GM18498 (cell line): ENCODE measurements at regions not wholly inside any gene's neighbourhood (a gene's known extent, or its start where the extent isn't known, plus 50 kb on each side); places are given as distances from the start of the nearest gene placed in this dataset.
A peak's percentile ranks its signal among the peaks of the same experiment; 100 is the strongest.
"Not testable (repeated sequence)": the region's sequence is repeated elsewhere in the genome, so short reads cannot be mapped to it uniquely, and the experiment has no call there.

Experiments used
- ATAC-seq: cut with Tn5 transposase; IDR thresholded peaks from one replicate; pipeline ENCODE4 v1.9.1; 2021; ENCODE audit warnings: mild to moderate bottlenecking, moderate library complexity; ENCODE audit not compliant: unreplicated experiment

DNA sequence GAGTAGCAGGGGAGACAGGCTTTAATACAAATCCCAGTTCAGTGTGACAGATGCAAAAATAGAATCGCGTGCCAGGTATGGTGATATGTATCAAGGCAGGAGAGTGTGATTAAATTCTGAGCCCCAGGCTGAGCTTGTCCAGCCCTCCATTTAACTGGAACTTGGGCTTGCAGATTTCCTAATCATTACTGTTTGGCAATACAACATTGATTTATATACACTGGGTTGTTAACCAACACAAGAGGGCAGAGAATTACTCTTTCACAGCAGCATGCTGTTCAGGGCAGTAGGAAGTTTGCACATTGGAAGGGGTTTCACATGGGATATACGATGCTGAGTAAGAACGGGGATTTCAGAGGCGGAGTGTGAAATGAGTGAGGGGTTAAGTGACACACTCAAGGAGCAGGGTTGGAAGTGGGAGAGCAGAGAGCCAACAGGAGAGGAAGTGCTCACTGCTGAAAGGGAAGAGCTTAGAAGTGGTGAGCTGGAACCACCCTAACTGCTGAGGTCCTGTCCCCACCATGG, 70.8 kb upstream of the ATXN1 start:
- no peak for ATAC-seq

DNA sequence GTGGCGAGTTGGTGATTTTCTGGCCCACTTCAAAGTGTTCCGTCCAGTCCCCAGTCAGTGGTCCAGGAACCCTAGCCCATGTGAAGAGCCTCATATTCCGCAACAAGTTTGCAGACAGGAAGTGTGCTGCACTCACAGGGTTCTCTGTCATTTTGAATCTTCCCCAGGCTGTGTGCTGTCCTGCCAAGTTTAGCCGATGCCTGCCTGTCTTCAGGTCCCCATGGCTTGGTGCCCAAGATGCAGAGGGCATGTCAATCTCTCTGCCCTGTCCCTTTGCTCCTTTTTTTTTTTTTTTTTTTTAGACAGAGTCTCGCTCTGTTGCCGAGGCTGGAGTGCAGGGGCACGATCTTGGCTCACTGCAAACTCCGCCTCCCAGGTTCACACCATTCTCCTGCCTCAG, 69.9 kb upstream of the ATXN1 start:
- no peak for ATAC-seq

DNA sequence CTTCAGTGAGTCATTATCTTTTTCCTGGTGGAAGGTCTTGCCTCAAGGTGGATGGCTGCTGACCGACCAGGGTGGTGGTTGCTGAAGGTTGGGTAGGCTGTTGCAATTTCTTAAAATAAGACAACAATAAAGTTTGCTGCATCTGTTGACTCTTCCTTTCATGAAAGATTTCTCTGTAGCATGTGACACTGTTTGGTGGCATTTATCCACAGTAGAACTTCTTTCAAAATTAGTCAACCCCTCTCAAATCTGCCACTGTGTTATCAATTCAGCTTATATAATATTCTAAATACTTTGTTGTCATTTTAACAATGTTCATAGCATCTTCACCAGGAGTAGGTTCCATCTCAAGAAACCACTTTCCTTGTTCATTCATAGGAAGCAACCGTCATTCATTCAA, 66.8 kb upstream of the ATXN1 start:
- no peak for ATAC-seq

DNA sequence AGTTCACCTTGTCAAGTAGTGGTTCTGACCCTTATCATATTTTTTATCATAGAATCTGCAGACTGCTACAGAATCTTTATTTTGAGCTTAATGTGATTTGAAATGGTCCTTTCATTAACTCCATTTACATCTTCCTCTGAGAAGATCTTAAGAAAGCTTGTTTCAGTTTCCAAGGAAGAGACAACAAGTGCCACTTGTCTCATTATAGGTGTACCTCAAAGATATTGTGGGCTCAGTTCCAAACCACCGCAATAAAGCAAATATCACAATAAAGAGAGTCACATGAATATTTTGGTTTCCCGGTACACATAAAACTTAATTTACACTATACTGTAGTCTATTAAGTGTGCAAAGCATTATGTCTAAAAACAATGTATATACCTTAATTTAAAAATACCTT, 66.4 kb upstream of the ATXN1 start:
- no peak for ATAC-seq

DNA sequence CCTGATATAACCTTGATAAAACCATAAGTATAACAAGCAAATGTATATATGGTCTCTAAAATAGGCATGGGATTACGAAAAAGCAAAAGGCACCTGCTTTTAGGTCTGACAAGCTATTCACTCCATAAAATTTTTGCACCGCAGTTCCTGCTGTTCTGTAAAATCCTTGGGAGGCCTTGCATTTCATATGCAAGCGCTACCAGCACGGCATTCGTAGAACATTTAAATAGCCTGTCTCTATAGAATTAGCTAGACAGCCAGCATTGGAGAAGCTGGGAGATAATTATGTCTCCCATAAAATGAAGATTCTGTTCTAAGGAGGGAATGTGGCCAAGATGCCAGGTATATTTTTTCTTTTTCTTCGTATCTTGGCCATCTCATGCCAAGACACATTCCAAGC, 64.5 kb upstream of the ATXN1 start:
- no peak for ATAC-seq

DNA sequence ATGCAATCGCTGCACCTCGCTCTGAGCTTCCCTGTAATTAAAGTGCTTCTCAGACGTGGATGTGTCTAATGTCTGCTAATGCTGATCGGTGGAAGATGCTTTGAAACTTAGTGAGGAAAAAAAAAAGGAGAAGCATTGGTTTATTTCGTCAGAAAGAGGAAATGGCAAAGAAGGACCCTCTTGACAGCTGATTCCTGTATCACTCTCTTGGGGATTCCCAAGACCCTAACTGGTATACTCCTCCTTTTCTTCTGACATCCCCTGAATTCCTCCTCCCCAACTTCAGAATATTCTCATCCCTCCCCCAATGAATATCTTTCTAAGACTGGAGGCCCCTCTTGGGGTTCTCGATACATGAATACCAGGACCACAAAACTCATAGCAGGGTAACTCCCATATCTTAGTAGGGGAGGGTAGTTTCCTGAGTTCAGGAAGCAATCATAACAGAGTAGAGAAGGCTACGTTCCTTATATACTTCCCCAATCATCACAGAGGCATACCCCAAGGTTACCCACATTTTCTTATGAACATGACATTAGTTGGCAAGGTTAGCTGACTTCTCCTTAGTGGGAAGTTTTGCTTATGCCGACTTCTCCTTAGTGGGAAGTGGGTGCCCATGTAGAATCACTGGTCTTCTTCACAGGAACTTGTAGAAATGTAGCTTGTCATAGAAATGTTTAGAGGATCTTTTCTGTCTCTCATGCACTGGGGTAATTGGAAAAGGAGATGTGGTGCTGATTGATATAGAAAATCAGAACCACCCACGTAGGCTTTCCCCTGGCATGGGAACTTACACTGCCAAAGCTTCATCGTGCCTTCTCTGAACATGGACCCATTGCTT, 63.8 kb upstream of the ATXN1 start:
- no peak for ATAC-seq

DNA sequence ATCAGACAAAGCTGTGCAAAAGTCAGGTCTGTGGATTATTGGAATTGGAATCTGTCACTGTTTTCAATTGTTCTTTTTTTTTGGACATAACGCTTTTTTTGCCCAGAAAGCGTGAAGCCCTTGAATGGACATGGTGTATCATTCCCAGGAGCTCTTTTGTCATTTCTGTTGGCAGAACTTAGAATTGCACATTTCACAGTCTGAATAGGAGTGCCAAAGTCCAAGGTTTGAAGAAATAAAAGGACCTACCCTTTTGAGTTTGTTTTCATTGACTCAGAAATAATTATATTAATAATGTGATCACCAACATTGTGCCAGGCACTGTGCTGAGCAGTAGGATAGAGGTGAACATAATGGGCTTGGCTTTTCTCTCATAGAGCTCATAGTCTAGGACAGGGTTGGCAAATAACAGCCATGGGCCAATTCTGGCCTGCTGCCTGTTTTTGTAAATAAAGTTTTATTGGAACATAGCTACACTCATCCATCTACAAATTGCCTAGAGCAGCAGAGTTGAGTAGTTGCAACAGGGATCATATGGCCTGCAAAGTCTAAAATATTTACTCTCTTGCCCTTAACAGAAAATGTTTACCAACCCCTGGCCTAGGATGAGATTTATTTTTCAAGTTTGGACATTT, 62.6 kb upstream of the ATXN1 start:
- ATAC-seq, result no peak

DNA sequence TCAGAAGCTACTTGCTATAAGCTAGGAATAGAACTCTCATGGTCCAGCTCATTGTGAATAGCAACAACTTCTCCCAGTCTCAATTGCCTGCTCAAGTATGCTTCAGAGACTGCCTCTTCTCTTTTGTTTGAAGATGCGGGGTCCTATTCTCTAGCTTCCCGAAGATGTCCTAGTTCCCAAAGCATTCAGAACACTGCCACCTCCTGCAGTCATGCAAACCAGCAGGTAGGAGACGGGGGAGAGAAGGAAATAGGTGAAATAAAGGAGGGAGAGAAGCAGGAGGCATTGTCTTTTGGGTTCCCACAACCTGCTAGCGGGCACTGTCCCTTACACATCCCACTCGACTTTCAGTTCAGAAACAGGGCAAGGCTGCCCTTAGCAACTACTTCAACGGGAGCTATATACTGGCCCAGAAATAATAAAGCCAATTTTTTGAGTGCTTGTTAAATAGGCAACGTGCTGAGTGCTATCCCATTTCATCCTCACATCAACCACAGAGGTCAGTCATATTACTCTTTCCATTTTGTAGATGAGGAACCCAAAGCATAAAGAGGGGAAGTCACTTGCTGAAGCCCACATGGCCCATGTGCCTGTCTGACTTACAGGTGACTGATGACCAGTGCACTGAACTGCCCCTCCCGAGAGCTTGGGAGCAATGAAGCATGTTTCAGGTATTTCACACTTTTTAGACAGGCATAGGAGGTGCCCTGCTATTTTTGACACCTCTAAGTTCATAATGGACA, 61.9 kb upstream of the ATXN1 start:
- ATAC-seq, result no peak

DNA sequence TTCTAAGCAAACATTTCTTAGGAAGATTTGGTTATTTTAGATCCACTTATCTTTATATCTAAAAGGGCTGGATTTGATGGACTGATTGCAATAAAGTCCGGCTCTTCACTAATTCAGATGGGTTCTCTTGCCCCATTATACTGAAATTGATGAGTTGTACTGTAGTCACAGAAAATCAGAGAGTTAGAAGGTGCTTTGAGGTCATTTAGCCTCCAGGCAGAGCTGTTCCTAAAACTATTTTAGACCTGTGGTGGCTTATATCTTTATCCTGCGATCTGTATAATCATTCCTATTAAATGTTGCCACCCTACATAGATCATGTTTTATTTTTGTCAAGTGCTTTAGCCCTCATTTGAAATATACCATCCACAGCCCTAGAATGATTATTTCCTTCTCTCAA, 61.3 kb upstream of the ATXN1 start:
- no peak for ATAC-seq

DNA sequence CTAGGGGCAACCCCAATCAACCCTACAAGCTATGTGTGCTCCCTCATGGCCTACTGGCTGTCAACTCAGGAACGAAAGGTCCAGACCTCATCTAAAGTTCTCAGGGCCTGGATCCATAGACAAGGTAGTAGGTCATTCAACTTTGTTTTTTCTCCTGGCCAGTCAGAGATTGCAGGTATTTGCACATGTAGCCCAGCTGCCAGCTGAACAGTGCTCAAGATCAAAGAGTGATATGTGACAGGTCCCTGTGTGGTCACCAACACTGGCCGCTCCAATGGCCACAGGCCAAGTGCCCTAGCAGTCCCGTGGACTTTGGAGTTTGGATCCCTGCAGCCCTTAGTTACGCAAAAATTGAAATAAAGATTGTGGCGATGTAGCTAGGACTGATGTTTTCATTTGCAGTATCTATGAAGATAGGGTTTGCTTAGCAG, 60.6 kb upstream of the ATXN1 start:
- ATAC-seq, result no peak

DNA sequence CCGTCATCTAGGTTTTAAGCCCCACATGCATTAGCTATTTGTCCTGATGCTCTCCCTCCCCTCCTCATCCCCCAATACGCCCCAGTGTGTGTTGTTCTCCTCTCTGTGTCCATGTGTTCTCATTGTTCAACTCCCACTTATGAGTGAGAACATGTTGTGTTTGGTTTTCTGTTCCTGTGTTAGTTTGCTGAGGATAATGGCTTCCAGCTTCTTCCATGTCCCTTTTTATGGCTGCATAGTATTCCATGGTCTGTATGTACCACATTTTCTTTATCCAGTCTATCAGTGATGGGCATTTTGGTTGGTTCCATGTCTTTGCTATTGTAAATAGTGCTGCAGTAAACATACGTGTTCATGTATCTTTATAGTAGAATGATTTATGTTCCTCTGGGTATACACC, 59.0 kb upstream of the ATXN1 start:
- ATAC-seq, result not testable (repeated sequence)

DNA sequence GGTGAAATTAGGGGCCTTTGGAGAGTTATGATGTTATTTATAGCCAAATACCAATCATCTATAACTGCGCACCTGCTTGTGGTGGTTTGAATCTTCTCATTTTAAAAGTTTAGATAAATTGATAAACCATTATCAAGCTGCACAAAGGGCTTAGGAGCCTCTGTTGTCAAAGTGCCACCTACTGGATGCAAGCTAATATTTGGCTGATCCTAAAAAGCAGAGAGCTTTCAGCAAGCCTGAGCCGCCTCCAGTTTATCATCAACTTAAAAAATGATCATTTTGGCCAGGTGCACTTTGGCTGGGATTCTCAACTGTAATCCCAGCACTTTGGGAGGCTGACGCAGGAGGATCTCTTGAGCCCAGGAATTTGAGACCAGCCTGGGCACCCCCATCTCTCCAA, 58.5 kb upstream of the ATXN1 start:
- no peak for ATAC-seq

DNA sequence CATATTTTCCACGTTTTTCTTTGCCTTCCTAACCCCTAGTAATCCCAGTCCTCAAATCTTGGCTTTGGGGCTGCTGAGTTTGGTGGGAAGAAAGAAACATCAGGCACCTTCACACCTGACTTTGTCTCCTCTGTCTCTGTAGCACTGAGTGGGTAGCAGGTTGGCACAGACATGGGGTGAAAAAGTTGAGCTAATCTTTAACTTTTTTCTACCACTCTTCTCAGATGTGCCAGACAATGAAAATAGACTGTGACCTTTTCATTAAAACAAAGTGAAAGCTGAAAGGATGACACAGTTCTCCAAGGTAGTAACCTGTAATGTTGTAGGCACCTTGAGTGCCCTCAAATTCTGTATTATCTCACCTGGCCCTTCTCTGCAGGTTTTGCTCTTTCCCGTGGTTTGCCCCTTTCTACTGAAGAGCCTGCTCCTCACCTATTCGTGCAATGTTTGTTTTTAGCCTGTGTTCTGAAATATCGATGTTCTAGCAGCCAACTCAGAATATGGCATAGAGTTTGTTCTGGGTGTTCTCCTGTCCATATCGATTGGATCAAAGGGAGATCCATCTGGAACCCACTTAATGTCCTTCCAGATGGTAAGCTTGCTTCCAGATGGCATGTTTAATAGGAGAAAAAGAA, 57.8 kb upstream of the ATXN1 start:
- peak; percentile 51 for ATAC-seq

DNA sequence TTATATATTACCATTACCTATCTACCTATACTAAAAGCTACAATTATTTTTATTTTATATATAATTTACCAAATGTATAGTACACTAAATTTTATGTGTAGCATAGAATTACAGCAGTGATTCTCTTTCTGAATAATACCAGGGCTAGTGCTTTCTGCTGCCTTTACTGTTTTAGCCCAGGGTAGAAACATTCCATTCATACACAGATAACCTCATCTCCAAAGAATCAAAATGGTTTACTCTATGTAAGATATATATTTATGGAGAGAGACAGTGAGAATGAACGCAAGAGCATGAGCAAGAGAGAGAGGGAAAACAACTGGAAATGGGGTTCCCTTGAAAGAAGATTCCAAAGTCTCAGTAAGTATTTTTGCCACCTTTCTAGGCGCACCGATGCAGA, 56.3 kb upstream of the ATXN1 start:
- ATAC-seq, result no peak

DNA sequence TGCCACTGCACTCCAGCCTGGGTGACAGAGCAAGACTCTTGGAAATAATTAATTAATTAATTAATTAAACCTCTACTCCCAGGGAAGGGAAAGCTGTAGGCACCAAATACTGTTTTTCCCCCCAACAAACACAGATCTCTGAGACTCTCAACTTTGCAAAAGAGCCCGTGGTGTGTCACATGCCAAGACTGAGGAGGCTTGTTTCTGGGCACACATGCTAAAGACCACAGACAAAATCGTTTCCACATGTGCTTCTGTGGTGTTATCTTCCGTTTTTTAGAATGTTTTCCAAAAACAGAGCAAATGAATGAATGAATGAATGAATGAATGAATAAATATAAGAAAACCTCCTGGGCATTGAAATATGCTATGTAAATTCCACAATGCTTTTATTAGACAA, 55.6 kb upstream of the ATXN1 start:
- ATAC-seq, result no peak

DNA sequence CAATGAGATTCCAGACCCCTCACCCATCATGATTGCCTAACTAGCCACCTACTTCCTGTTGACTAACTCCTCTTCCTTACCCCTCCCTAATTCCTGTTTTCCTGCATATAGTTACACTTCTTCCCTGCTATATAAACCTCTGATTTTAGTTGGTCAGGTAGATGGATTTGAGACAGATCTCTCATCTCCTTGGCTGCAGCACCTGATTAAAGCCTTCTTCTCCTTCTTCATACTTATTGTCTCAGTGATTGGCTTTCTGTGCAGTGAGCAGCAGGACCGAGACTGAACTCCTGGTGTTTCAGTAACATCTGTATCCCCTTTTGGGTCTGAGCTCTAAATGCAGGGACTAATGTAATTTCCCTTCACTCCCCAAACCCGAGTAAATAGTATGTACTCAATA, 51.7 kb upstream of the ATXN1 start:
- no peak for ATAC-seq

DNA sequence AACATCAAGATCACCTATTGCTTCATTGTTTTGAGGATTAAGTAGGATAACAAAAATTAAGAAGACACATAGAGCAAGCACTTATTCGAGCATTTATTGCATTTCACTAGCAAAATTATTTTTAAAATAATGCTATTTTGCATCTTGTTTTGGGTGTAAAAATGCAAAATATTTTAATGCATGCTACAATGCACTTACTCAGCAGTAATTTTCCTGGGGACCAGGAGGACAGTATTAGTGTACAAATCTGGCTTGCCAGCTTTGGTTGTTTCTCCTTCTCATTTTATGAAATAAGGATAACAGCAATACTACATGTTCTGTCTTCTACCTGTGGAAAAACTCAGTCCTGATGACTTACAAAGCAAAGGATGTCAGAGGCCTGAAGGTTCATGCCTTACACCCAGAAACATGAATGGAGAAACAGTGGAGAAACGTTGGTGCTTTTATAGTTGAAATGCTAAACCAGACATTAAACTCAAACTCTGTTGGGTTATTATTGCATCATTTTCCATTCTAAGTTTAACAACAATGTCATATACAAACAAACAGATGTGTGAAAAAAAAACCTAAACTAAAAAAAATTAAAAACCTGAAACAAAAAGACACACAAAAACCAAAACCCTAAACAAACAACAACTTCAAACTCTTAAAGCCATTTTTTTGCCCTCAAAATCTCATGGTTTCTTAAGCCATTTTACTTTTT, 50.2 kb upstream of the ATXN1 start:
- ATAC-seq, result no peak
